Anterior cingulate cortex (tissue), 58 donors: ENCODE measurements at regions not wholly inside any gene's neighbourhood (a gene's known extent, or its start where the extent isn't known, plus 50 kb on each side); places are given as distances from the start of the nearest gene placed in this dataset.

Experiments
- DNase-seq, 58 donors: peaks; one replicate each; lab custom pipeline; 2025; lab: John Stamatoyannopoulos, UW

DNA sequence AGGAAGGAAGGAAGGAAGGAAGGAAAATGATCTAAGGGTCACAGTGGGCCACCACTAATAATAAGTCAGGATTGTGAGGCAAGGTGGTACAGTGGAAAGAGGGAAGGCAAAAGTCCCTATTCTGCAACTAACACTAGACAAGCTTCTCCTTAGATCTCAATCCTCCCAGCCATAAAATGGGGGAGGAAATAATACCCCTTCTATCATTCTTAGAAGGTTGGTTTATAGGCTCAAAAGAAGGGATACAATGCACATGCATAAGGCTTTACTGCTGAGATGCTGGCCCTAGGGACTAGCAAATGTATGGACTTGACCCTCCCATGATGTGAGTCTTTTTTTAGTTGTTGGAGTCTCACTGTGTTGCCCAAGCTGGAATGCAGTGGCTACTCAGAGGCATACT lies 167.7 kb upstream of the ZNF507 start:
- no peak for DNase-seq

- no peak for DNase-seq
Observed at GRCh38 chr19:32178401-32178800, 167.0 kb upstream of the ZNF507 start.

DNA sequence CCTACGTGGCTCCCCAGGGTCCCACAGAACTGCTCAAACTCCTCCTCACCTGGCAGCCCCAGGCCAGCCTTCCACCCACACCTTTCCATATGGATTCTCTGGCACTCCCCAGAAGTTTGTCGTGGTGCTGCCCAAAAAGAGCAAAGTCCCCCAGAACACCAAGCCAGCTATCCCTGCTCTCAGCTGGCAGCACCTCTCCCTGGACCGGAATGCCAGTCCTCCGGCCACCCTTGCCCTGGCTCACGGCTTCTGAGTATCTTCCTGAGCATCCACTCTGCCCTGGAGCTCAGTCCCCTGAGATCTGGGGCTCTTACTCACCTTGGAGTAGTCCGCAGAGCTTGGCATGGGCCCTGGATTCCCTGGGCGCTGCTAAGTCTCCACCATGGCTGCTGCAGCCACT lies 166.5 kb upstream of the ZNF507 start:
- no peak for DNase-seq

- no peak for DNase-seq
Observed at GRCh38 chr19:32181216-32181920, 164.0 kb upstream of the ZNF507 start.

DNA sequence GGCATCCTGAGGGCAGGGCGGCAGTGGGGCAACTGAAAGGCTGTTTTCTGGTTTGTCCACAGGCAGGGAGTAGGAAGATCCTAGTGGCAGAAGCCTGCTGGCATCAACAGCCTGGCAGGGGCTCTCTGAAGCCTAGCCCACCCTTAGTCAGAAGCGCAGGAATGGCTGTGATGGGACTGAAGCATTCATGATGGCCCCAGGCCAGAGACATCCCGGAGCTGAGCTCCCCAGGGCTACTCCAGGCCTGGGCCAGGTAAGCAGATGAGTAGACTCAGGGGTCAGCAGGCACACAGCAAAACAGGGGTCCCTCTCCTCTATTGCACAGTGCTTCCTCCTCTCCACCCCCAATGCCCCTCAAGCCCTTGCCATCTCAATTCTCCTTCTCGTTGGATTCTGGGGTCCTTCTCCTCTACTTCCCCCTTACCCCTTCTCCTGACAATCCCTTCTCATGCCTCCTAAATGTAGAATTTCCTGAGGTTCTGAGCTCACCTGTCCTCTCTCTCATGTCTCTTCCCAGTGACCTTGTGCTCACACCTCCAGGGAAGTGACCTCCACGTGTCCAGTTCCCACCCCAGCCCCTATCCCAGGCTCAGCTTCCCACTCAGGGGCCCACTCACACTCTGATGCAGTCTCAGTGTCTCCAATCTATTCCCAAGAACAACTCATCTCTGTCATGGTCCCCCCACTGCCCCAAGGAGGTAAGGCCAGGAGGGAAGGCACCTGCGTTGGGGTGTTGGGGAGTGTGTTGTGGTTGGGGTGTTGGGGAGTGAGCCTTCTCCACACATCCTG lies 158.7 kb upstream of the ZNF507 start:
- DNase-seq = no peak

DNA sequence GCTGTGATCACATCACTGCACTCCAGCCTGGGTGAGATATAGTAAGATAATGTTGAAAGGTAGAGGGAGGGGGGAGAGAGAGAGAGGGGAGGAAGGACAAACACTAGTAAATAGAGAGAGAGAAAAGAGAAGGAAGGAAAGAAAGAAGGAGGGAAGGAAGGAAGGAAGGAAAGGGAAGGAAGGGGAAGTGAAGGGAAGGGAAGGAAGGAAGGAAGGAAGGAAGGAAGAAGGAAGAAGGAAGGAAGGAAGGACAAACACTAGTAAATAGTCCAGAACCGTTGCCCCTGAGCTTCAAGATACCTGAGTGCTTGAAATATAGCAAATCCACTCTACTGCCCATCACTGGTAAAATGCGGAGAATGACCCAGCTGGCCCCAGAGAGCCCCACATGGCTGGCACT lies 156.5 kb upstream of the ZNF507 start:
- DNase-seq = no peak

DNA sequence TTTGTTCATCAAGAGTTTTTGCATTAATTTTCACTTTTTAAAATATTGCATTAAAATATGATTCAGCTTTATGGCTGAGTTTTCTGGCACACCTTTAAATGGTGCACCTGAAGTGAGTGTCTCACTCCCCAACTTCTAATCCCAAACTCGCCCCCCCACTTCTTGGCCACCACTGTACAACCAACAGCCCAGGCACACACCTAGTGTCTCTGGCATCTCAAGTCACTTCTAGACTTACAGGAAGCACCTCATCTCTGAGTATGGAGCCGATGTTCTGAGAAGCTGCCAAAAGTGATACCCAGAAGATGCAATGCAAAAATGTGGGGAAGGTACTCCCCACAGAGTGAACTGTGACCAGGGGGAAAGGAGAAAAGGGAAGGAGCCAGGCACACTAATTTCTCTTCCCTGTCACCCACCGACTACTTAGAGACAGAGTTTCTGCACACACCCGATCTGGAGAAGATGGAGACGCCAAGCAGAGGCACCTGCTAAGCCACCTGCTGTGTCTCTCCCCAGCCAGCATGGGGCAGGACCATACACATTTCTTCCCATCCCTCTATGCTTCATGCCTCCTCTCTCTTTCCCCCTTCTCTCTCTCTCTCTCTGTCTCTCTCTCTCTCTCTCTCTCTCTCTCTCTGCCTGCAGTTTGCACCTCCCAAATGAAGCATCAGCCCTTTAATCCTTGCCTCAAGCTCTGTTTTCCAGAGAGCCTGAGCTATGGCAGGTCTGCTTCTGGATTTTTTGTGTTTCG lies 155.3 kb upstream of the ZNF507 start:
- DNase-seq = no peak

DNA sequence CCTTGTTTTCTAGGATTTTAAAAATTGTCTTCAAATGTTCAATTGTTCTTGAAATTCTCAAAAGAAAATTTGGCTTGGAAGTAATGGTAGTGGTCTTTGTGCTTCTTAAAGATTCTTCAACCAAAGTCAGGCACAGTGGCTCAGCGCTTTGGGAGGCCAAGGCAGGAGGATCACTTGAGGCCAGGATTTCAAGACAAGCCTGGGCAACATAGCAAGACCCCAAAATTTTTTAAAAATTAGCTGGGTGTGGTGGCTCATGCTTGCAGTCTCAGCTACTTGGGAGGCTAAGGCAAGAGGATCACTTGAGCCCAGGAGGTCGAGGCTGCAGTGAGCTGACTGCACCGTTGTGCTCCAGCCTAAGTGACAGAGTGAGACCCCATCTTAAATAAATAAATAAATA lies 153.5 kb upstream of the ZNF507 start:
- DNase-seq = no peak

DNA sequence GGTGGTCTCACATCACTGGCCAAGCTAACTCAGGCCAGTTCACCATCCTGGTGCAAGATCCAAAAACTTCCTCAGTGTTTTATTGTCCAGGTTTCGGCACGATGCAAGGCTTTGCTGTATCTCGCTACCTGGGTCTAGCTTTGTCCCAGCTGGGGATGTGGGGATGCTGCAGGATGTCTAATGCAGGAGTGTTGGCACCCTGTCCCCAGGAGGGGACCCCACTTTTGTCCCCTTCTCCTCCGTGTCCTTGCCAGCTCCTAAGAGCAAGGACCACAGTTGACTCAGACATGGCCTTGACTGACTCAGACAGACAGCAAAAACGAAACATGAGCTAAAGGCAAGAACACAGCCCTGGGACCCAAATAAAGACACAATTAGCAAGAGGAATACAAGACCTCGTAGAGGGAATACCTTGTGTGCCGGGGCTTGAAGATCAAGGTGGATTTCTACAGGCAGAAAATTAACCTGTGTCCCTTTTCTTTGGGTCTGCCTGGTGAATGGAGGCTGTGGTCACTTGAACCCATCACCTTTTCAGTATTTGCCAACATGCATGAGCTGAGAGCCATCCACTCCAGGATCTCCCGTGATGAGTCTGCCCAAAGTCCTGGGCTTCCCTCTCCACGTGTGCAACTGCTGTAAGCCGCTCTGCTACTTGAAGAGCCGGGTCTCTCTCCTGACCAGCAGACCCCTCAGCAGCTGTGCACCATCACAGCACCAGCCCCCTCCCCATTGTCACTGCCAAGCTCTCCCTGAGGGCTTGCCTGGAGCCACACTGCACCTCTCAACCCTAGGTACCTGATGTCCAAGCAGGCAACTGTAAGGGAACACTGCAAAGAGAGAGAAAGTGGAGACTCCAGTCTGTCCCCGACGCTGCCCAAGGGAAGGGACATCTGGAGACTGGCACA lies 149.5 kb upstream of the ZNF507 start:
- DNase-seq = no peak

DNA sequence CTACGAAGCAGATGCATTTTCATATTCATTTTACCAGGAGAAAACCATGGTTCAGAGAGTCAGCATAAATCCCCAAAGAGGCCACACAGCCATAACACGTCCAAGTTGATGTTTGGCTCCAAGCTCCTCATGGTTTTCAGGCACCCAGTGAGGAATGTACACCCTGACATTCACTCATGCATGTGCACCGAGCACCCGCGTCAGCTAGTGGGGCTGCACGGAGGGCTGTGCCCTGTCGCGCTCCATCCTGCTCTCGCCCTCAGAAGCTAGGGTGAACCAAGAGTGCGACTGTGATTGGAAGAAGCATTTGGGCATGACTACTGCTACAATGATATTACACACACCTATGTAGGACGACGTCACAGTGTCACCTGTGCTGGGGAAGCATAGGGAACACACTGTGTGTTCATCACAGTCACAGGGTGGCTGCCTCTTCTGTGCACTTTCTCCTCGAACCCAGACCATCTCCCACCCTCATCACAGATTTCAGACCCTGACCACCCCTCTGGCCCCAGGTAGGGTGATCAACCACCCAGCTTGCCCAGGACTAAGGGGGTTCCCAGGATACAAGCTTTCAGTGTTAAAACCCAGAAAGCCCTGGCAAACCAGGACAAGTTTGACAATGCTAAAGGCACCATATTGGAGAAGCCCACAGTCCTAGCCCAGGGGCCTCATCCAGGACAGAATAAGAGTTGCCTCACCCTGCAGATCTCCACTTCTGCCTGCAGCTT lies 148.6 kb upstream of the ZNF507 start:
- no peak for DNase-seq

DNA sequence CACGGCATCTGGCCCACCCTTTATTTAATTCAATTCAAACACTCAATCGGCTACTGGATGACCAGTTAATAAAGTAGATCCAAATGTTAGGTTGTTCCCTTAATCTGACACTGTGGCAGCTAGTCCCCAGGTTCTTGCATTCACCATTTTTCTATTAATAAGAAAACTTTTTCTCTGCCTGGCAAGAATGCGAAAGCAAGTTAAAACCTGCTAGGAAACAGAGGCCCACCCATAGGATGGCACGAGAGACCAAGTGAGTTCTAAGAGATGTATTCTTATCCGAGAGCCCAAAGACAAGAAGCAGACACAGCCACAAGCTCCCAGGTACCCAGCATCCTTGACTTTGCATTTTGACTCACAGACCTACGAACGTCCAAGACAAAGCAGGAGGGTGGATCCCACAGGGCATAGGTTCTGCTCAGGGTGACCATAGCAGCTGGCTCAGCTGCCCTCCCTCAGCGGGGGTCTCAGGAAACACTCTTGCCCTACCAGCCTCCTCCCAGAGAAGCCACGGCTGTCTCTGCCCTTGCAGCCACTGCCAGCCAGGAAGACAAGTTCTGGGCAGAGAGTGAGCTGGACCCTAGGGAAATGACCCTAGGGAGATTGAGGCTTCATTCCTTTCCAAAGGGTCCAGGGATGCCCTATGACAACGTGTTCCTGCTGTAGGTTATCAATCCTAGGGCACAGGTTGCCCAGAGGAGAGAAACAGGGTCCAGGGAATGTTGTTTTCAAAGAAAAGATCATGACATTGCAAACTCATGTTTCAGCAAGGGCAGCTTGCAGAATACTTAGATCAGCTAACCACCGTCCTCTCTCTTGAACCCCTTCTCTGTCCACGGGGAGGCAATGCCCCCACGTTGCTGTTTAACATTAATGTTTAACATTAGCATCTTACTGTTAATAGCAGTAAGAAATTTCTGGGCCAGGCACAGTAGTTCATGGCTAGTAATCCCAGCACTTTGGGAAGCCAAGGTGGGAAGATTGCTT lies 147.2 kb upstream of the ZNF507 start:
- DNase-seq = no peak

- no peak for DNase-seq
Observed at GRCh38 chr19:32199501-32200040, 145.8 kb upstream of the ZNF507 start.

- DNase-seq = peak in 41 of 58 donors; percentile 1 to 64 (median 23)
Observed at GRCh38 chr19:32200312-32201038, 144.9 kb upstream of the ZNF507 start.

DNA sequence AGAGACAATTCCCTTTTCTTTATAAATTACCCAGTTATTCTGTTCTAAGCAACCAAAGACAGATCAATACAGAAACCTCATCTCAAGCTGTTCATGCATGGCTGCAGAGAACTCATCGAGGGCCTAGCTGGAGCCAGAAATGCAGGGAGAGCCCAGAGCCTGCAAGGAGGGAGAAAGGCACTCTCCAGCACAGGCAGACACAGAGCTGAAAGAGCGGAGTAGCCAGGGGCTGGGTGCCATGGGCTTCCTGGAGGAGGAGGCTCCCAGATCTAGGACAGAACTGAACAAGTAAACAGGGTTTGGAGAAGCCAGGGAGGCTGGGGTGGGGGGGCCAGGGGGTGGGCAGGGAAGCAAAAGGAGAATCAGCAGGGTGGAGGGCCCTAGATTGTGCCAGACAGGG lies 144.2 kb upstream of the ZNF507 start:
- no peak for DNase-seq

DNA sequence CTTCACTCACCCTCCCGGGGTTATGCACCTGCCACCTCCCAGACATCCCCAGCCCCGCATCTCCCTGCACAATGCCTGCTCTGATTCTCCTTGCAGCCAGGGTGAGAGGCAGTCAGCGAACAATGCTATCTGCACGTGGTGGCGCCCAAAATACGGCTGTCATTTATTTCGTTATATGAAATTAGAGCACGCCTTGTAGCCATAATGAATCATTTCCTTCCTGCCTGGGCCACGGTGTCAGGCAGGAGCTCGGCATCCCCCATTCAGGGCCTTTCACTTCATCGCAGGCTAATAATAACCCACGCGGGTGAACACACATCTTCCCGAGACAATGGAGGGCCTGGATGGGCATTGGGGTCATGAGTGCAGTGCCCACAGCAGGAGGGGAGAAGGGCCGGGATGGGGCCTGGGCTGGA lies 143.8 kb upstream of the ZNF507 start:
- DNase-seq = no peak

- DNase-seq = no peak
Observed at GRCh38 chr19:32202244-32202643, 143.2 kb upstream of the ZNF507 start.

DNA sequence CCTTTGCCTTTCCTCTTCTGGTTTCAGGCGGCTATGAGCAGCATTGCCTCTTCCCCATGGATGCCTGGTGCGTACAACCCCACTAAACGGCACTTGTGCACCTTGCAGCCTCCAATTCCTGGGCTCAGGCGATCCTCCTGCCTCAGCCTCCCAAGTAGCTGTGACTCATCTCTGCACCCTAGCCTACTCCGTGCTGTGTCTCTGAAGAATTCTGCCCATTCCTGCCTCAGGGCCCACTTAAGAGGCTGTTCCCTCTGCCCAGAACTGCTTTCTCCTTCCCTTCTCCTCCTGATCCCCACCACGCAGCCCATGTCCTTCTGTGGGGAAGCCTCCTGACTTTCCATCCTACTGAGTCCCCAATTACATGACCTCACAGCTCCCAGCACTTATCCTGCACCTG lies 142.2 kb upstream of the ZNF507 start:
- no peak for DNase-seq
